ENCODE measurements at regions not wholly inside any gene's neighbourhood (a gene's known extent, or its start where the extent isn't known, plus 50 kb on each side); places are given as distances from the start of the nearest gene placed in this dataset.

DNA sequence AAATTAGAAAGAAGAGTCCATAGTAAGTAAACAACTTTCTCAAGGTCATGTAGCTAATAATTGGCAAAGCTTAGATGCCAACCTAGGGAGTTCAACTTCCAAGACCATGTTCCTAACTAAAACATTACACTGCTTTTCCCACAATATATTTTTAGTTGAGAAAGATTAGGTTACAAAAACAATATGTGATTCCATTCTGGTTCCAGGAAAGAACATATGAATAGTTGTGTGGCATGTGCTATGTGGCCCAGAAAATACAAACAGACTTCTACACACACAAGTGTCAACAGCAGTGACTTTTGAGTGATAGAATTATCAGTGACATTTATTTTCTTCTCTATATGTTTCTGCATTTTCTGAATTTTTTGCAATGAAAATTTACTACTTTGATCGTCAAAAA lies 62.7 kb upstream of the EDNRA start:
- DNase-seq: no peak
- no peaks in the 10 kb centered on the region for H3K4me1 ChIP-seq
- intact Hi-C loops (cut with DNase I): no loop called here
- WGBS (ENCODE audit: insufficient coverage, low coverage, low lambda C conversion rate, missing lambda C conversion rate): 23% methylated on average over 1 of the region's 1 CpG
- TF ChIP-seq, protein P1, sequence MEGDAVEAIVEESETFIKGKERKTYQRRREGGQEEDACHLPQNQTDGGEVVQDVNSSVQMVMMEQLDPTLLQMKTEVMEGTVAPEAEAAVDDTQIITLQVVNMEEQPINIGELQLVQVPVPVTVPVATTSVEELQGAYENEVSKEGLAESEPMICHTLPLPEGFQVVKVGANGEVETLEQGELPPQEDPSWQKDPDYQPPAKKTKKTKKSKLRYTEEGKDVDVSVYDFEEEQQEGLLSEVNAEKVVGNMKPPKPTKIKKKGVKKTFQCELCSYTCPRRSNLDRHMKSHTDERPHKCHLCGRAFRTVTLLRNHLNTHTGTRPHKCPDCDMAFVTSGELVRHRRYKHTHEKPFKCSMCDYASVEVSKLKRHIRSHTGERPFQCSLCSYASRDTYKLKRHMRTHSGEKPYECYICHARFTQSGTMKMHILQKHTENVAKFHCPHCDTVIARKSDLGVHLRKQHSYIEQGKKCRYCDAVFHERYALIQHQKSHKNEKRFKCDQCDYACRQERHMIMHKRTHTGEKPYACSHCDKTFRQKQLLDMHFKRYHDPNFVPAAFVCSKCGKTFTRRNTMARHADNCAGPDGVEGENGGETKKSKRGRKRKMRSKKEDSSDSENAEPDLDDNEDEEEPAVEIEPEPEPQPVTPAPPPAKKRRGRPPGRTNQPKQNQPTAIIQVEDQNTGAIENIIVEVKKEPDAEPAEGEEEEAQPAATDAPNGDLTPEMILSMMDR (IDR thresholded peaks at IDR 0.05): no peak
- TF ChIP-seq POLR2A (IDR thresholded peaks at IDR 0.05): no peak
- no peaks in the 10 kb centered on the region for H3K27me3 ChIP-seq
- no peaks in the 10 kb centered on the region for H3K36me3 ChIP-seq
- peaks cover 0 to 5% (median 0%) of the 10 kb centered on the region in 4 donors for H3K9me3 ChIP-seq
- H3K27ac ChIP-seq: no peak overlapping the region
- H3K4me3 ChIP-seq: no peak overlapping the region
- ATAC-seq: no peak

DNA sequence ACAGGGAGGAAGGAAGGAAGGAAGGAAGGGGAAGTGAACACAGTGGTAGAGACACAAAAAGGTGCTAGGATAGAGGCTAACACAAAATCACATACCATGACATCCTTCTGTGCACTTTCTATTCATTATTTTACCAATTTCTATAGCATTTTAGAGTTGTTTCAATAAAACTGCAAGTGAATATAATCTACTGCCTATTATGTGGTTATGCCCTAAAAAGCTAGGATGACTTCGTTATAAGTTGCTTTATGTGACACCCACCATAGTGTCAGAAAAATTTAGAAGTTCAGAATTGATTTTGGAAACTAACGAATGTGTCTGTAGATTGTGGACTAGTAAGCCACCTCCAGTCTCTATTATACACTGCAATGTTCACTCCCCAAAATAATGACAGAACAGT lies 59.4 kb upstream of the EDNRA start:
- Histone ChIP-seq H3K27me3 (no peaks in the 10 kb centered on the region), H3K36me3 (no peaks in the 10 kb centered on the region), H3K4me3 (no peak overlapping the region), H3K27ac (no peak overlapping the region), H3K4me1 (no peaks in the 10 kb centered on the region), H3K9me3 (no peaks in the 10 kb centered on the region)
- WGBS (ENCODE audit: insufficient coverage, low coverage, low lambda C conversion rate, missing lambda C conversion rate): 55% methylated on average over 2 of the region's 2 CpGs
- ATAC-seq (no peak), DNase-seq (no peak)
- intact Hi-C loops (cut with DNase I): no loop called here
- TF ChIP-seq, protein P1 (IDR thresholded peaks at IDR 0.05): no peak

DNA sequence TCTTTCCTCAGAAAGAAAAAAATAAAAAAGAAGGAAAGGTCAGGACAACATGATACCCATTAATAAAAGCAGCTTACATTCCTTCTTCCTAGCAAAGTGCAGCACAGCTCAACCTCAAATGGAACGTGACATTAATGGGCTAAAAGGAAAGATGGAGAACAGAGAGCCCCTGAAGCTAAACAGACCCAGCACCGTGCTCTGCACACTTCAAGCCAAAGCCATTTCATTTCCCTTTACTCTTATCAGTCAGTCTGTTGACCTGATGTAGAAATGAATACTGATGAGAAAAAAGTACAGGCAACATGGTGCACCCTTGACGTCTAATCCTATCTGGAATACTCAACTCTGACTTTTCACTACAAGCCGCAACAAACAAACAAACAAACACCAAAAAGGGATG lies 57.7 kb upstream of the EDNRA start:
- Histone ChIP-seq H3K36me3 (no peaks in the 10 kb centered on the region), H3K27me3 (no peaks in the 10 kb centered on the region), H3K4me3 (no peak overlapping the region), H3K9me3 (no peaks in the 10 kb centered on the region), H3K4me1 (no peaks in the 10 kb centered on the region), H3K27ac (no peak overlapping the region)
- ATAC-seq: no peak
- intact Hi-C loops (cut with DNase I): no loop called here
- TF ChIP-seq, protein P1 (IDR thresholded peaks at IDR 0.05): no peak
- TF ChIP-seq POLR2A (IDR thresholded peaks at IDR 0.05): no peak
- 47% methylated on average over 4 of the region's 4 CpGs for WGBS (ENCODE audit: insufficient coverage, low coverage, low lambda C conversion rate, missing lambda C conversion rate)
- DNase-seq: no peak

DNA sequence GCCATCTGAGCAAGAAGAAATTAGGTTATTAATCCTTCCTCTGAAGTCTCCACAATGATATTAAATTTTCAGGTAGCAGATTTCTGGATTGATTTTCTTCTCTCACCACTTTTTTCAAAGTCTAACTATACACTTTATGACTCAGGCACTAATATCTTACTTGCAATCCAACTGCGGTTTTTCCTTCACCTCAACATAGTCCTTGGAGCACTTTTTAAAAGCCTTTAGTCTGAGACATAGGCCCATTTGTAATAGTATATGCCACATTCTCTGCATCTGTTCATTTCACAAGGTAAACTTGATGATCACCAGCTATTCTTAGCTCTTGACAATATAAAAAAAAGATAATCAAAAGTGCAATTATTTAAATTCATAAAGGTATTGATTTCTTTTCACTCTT lies 55.9 kb upstream of the EDNRA start:
- TF ChIP-seq POLR2A (IDR thresholded peaks at IDR 0.05): no peak
- TF ChIP-seq, protein P1 (IDR thresholded peaks at IDR 0.05): no peak
- H3K27me3 ChIP-seq: no peaks in the 10 kb centered on the region
- intact Hi-C loops (cut with DNase I): no loop called here
- DNase-seq (no peak), ATAC-seq (no peak)
- H3K4me3 ChIP-seq: no peak overlapping the region
- no peaks in the 10 kb centered on the region for H3K9me3 ChIP-seq
- WGBS (ENCODE audit: insufficient coverage, low coverage, low lambda C conversion rate, missing lambda C conversion rate): 87% methylated on average over 1 of the region's 1 CpG
- no peaks in the 10 kb centered on the region for H3K4me1 ChIP-seq
- H3K27ac ChIP-seq: no peak overlapping the region
- no peaks in the 10 kb centered on the region for H3K36me3 ChIP-seq

DNA sequence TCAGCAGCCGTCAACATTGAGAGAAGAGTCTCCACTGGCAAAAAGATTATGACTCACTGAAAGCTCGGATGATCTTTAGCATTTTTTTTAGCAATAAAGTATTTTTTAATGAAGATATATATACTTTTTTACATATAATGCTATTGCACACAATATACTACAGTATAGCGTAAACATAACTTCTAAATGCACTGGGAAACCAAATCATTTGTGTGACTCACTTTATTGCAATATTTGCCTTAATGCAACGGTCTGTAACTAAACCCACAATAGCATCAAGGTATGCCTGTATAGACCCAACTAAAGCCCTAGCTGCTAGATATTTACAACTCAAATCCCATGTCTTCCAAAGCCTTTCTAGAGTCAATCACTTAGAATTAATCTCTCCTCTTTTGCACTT lies 52.3 kb upstream of the EDNRA start:
- no peak for ATAC-seq
- no peak for DNase-seq

More for the DNA sequence above, 52.3 kb upstream of the EDNRA start:
- Histone ChIP-seq H3K36me3 (no peaks in the 10 kb centered on the region), H3K4me1 (no peaks in the 10 kb centered on the region), H3K27ac (no peak overlapping the region), H3K27me3 (no peaks in the 10 kb centered on the region), H3K4me3 (no peak overlapping the region), H3K9me3 (no peaks in the 10 kb centered on the region)
- TF ChIP-seq, protein P1 (IDR thresholded peaks at IDR 0.05): no peak
- no peak for TF ChIP-seq POLR2A (IDR thresholded peaks at IDR 0.05)
- 63% methylated on average over 4 of the region's 4 CpGs for WGBS (ENCODE audit: insufficient coverage, low coverage, low lambda C conversion rate, missing lambda C conversion rate)
- intact Hi-C loops (cut with DNase I): no loop called here
